Spleen (tissue), 7 donors: ENCODE measurements at regions not wholly inside any gene's neighbourhood (a gene's known extent, or its start where the extent isn't known, plus 50 kb on each side); places are given as distances from the start of the nearest gene placed in this dataset.

ENCODE experiments used
- POLR2A ChIP-seq, 3 donors: fragments of 450-650 bp; IDR thresholded peaks; one replicate each; pipeline ENCODE4 v1.5.1; 2017; ENCODE audit warnings: antibody characterized with exemption in 3 of 3, mild to moderate bottlenecking in 1 of 3
- POLR2AphosphoS5 ChIP-seq, 3 donors: sonication (generic); formaldehyde crosslinking; IDR thresholded peaks; one replicate each; pipeline ENCODE4 v1.5.1; 2017; ENCODE audit warnings: antibody characterized with exemption in 3 of 3
- TF ChIP-seq, protein P1 (sequence below), 11 experiments: fragments of 200-600 bp in 7 of 11; fragments of 450-650 bp in 4 of 11; sonication (generic) in 4 of 11; IDR thresholded peaks in 8 of 11; conservative IDR thresholded peaks in 3 of 11; 1 replicate in 7 of 11; 2 replicates in 4 of 11; pipeline versions ENCODE4 v1.4.0 to v1.8.0; 2016 to 2021; ENCODE audit warnings: antibody characterized with exemption in 11 of 11, inconsistent platforms in 4 of 11, mild to moderate bottlenecking in 1 of 11
- donor health status: DM: no; HTN: no; CAD: no; lungs with moderate emphysema.
- donor health status: DM: no; HTN: no; CAD: no.
- donor health status: DM: no; HTN: no; CAD: no.

DNA sequence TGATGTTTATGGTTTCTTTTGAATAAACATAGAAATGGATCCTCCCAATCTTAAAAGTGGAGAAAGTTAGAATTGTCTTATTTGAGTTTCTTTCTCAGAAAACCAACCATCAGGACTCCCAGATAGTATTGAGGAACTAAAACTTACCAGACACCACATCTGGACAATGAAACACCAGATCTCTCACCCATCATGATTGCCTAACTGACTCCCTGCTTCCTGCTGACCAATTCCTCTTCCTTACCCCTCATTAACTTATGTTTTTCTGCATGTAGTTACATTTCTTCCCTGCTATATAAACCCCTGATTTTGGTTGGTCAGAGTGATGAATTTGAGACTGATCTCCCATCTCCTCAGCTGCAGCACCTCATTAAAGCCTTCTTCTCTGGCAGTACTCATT is 242.0 kb upstream of the SETMAR start:
- TF ChIP-seq, protein P1, sequence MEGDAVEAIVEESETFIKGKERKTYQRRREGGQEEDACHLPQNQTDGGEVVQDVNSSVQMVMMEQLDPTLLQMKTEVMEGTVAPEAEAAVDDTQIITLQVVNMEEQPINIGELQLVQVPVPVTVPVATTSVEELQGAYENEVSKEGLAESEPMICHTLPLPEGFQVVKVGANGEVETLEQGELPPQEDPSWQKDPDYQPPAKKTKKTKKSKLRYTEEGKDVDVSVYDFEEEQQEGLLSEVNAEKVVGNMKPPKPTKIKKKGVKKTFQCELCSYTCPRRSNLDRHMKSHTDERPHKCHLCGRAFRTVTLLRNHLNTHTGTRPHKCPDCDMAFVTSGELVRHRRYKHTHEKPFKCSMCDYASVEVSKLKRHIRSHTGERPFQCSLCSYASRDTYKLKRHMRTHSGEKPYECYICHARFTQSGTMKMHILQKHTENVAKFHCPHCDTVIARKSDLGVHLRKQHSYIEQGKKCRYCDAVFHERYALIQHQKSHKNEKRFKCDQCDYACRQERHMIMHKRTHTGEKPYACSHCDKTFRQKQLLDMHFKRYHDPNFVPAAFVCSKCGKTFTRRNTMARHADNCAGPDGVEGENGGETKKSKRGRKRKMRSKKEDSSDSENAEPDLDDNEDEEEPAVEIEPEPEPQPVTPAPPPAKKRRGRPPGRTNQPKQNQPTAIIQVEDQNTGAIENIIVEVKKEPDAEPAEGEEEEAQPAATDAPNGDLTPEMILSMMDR (IDR thresholded peaks at IDR 0.05 in 8 of 11, conservative IDR thresholded peaks at IDR 0.05 in 3 of 11), result no peak
- TF ChIP-seq POLR2A (IDR thresholded peaks at IDR 0.05) (no peak), POLR2AphosphoS5 (IDR thresholded peaks at IDR 0.05) (no peak)
